HCT116 (cell line): ENCODE measurements at regions not wholly inside any gene's neighbourhood (a gene's known extent, or its start where the extent isn't known, plus 50 kb on each side); places are given as distances from the start of the nearest gene placed in this dataset.

Experiments
- ATAC-seq: fragments of 200-7000 bp; cut with Tn5 transposase; 2 replicates; pipeline ENCODE4 v1.9.1; 2020; ENCODE audit warnings: mild to moderate bottlenecking, moderate library complexity
- BruUV-seq: library from RNA; stranded (reverse); fragments of 400-500 nt; replicated peaks from 2 replicates; lab custom pipeline; 2021; lab: Mats Ljungman, UMichigan
- CTCF ChIA-PET: fragments of 300-600 bp; sonication (Branson Sonifier 250); formaldehyde crosslinking; loops from one replicate; lab custom pipeline; 2021; ENCODE audit warnings: antibody characterized with exemption; lab: Charles Lee
- POLR2A ChIA-PET: fragments of 300-600, 350-600 bp; sonication (Branson Sonifier 250); formaldehyde crosslinking; loops from one replicate; lab custom pipeline; 2021; ENCODE audit warnings: antibody characterized with exemption; lab: Charles Lee
- RAD21 ChIA-PET, 2 experiments: fragments of 300-600 bp; sonication (Branson Sonifier 250); formaldehyde crosslinking; loops; one replicate each; lab custom pipeline; 2023; ENCODE audit warnings: low total read pairs in 2 of 2; ENCODE audit not compliant: uncharacterized antibody in 2 of 2, unreplicated experiment in 2 of 2, low non-redundant PET in 1 of 2; lab: Charles Lee
- DNase-seq: peaks from one replicate; pipeline ENCODE4 v3.0.0-alpha.2; 2010; ENCODE audit warnings: low read depth, low spot score
- H2AFZ ChIP-seq: fragments of 200-600 bp; shearing (Covaris generic), sonication (generic); 2 replicates; pipeline ENCODE4 v1.6.1; 2017; ENCODE audit warnings: low read depth, mixed run types, mixed read lengths, antibody characterized with exemption, low read length; ENCODE audit not compliant: poor library complexity, severe bottlenecking
- H3K27ac ChIP-seq: 2 replicates; pipeline ENCODE4 v1.5.1; 2012; ENCODE audit warnings: low read depth, low read length
- H3K27me3 ChIP-seq: fragments of 200-600 bp; sonication (generic); 2 replicates; pipeline ENCODE4 v1.6.1; 2016; ENCODE audit warnings: mixed run types, low read length, mixed read lengths; ENCODE audit not compliant: insufficient read depth
- H3K36me3 ChIP-seq, 2 experiments: fragments of 200-500 bp in 1 of 2; fragments of 200-600 bp in 1 of 2; sonication (Bioruptor generic) in 1 of 2; sonication (generic) in 1 of 2; 2 replicates each; pipeline versions ENCODE4 v1.5.1 to v1.6.1; 2014 to 2016; ENCODE audit warnings: low read length in 2 of 2, inconsistent platforms in 1 of 2, mixed read lengths in 1 of 2, mixed run types in 1 of 2; ENCODE audit not compliant: insufficient read depth in 2 of 2, control insufficient read depth in 1 of 2
- H3K4me1 ChIP-seq, 2 experiments: fragments of 200-600 bp in 1 of 2; sonication (generic) in 1 of 2; 2 replicates each; pipeline versions ENCODE4 v1.5.1 to v1.6.1; 2012 to 2017; ENCODE audit warnings: low read length in 2 of 2, inconsistent platforms in 1 of 2, mild to moderate bottlenecking in 1 of 2, mixed read lengths in 1 of 2, mixed run types in 1 of 2, moderate library complexity in 1 of 2; ENCODE audit not compliant: insufficient read depth in 2 of 2, control insufficient read depth in 1 of 2
- H3K4me2 ChIP-seq: fragments of 200-600 bp; sonication (generic); 2 replicates; pipeline ENCODE4 v1.6.1; 2017; ENCODE audit warnings: mixed run types, low read length, mixed read lengths
- H3K4me3 ChIP-seq, 2 experiments: fragments of 200-600 bp in 1 of 2; sonication (generic) in 1 of 2; replicated peaks in 1 of 2; 2 replicates each; pipeline ENCODE4 v1.5.1; 2011 to 2016; ENCODE audit warnings: low read length in 2 of 2, control low read depth in 1 of 2, low read depth in 1 of 2, mild to moderate bottlenecking in 1 of 2, mixed read lengths in 1 of 2, mixed run types in 1 of 2
- H3K79me2 ChIP-seq: fragments of 200-600 bp; sonication (generic); 2 replicates; pipeline ENCODE4 v1.6.1; 2017; ENCODE audit warnings: mild to moderate bottlenecking, mixed run types, low read length, moderate library complexity, mixed read lengths; ENCODE audit not compliant: insufficient read depth
- H3K9ac ChIP-seq: fragments of 200-600 bp; sonication (generic); 2 replicates; pipeline ENCODE4 v1.6.1; 2016; ENCODE audit warnings: low read length, mixed read lengths
- H3K9me2 ChIP-seq: fragments of 200-600 bp; sonication (generic), shearing (Covaris generic); 2 replicates; pipeline ENCODE4 v1.6.1; 2017; ENCODE audit warnings: mixed run types, mild to moderate bottlenecking, moderate library complexity; ENCODE audit not compliant: insufficient read depth
- H3K9me3 ChIP-seq, 2 experiments: fragments of 200-500 bp in 1 of 2; fragments of 200-600 bp in 1 of 2; sonication (Bioruptor generic) in 1 of 2; sonication (generic) in 1 of 2; 2 replicates each; pipeline ENCODE4 v1.6.1; 2014 to 2017; ENCODE audit warnings: low read length in 2 of 2, mixed read lengths in 2 of 2, inconsistent platforms in 1 of 2, low read depth in 1 of 2, mild to moderate bottlenecking in 1 of 2, mixed run types in 1 of 2, moderate library complexity in 1 of 2; ENCODE audit not compliant: control insufficient read depth in 1 of 2, insufficient read depth in 1 of 2
- H4K20me1 ChIP-seq: fragments of 200-600 bp; sonication (generic), shearing (Covaris generic); 2 replicates; pipeline ENCODE4 v1.6.1; 2017; ENCODE audit warnings: mixed run types, mild to moderate bottlenecking, moderate library complexity; ENCODE audit not compliant: insufficient read depth
- CEBPB ChIP-seq: IDR thresholded peaks from 2 replicates; pipeline ENCODE4 v1.6.1; 2012; ENCODE audit warnings: low read depth
- EGR1 ChIP-seq: IDR thresholded peaks from 2 replicates; pipeline ENCODE4 v1.6.1; 2012; ENCODE audit warnings: low read depth
- EZH2 ChIP-seq: fragments of 200-600 bp; sonication (generic); IDR thresholded peaks from 2 replicates; pipeline ENCODE4 v1.6.1; 2017; ENCODE audit warnings: antibody characterized with exemption, mixed run types
- EZH2phosphoT487 ChIP-seq: fragments of 200-600 bp; IDR thresholded peaks from 2 replicates; pipeline ENCODE4 v1.6.1; 2018; ENCODE audit warnings: antibody characterized with exemption, borderline replicate concordance
- FOSL1 ChIP-seq: IDR thresholded peaks from 2 replicates; pipeline ENCODE4 v1.6.1; 2012; ENCODE audit warnings: low read depth
- POLR2A ChIP-seq: IDR thresholded peaks from 2 replicates; pipeline ENCODE4 v1.7.0; 2011; ENCODE audit warnings: borderline replicate concordance; ENCODE audit not compliant: insufficient read depth, insufficient read length; ENCODE audit errors: extremely low read depth
- POLR2AphosphoS5 ChIP-seq: IDR thresholded peaks from 2 replicates; pipeline ENCODE4 v1.6.1; 2011; ENCODE audit warnings: mild to moderate bottlenecking, low read depth, low read length, moderate library complexity
- RAD21 ChIP-seq: IDR thresholded peaks from 2 replicates; pipeline ENCODE4 v1.6.1; 2012; ENCODE audit warnings: low read depth, mild to moderate bottlenecking
- SIN3A ChIP-seq: IDR thresholded peaks from 2 replicates; pipeline ENCODE4 v1.6.1; 2012; ENCODE audit warnings: low read depth
- SRF ChIP-seq: IDR thresholded peaks from 2 replicates; pipeline ENCODE4 v1.6.1; 2012; ENCODE audit warnings: low read depth
- YY1 ChIP-seq: IDR thresholded peaks from 2 replicates; pipeline ENCODE4 v1.6.1; 2011; ENCODE audit warnings: low read length, low read depth, moderate library complexity, mild to moderate bottlenecking; ENCODE audit not compliant: insufficient replicate concordance; ENCODE audit errors: extremely low read depth
- ZFX ChIP-seq: fragments of 450-650 bp; IDR thresholded peaks from 2 replicates; pipeline ENCODE4 v1.6.1; 2017
- ZNF274 ChIP-seq: fragments of 200-500 bp; sonication (Bioruptor generic); IDR thresholded peaks from 2 replicates; pipeline ENCODE4 v1.6.1; 2014; ENCODE audit warnings: mild to moderate bottlenecking, low read depth, low read length, inconsistent platforms
- intact Hi-C: fragments of 100-400 bp; cut with micrococcal nuclease; formaldehyde crosslinking; loops from 2 replicates; pipeline ENCODE4 v1.10.0; 2022
- TF ChIP-seq, protein P1 (sequence below): IDR thresholded peaks from 2 replicates; pipeline ENCODE4 v1.6.1; 2011; ENCODE audit warnings: mild to moderate bottlenecking, low read length, moderate library complexity; ENCODE audit not compliant: insufficient replicate concordance; ENCODE audit errors: extremely low read depth
- TF ChIP-seq, protein P2 (sequence below): IDR thresholded peaks from 2 replicates; pipeline ENCODE4 v1.6.1; 2012
- TF ChIP-seq, protein P3 (sequence below): IDR thresholded peaks from 2 replicates; pipeline ENCODE4 v1.6.1; 2012
- TF ChIP-seq, protein P4 (sequence below): IDR thresholded peaks from 2 replicates; pipeline ENCODE4 v1.6.1; 2012; ENCODE audit warnings: low read depth

DNA sequence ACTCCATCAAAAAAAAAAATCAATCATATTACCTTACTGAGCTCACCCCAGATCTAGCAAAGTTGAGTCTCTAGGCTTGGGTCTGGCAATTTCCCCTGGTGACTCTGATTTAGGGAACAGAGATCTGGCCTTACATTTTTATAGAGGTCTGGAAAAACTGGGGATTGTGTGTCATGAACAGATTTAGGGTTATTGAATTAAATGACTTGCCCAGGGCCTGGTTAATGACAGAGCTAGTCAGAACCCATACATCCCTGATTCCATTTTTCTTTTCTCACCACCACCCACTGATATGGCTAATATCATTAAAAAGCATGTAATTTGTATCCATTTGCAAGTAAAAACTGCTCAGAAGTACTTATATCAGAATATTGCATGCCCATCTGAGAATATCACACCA, 163.4 kb upstream of the OGFRL1 start:
- H3K36me3 ChIP-seq, result no peaks in the 10 kb centered on the region
- H2AFZ ChIP-seq, result no peak overlapping the region
- H3K9me2 ChIP-seq, result no peaks in the 10 kb centered on the region
- no peaks in the 10 kb centered on the region for H3K27me3 ChIP-seq
- no peak overlapping the region for H3K9ac ChIP-seq
- H3K27ac ChIP-seq, result no peak overlapping the region
- H3K4me2 ChIP-seq, result no peak overlapping the region
- no peaks in the 10 kb centered on the region for H3K9me3 ChIP-seq
- CTCF ChIA-PET, result no interaction called here
- H3K4me3 ChIP-seq, result no peak overlapping the region
- no peak for DNase-seq
- POLR2A ChIA-PET, result no interaction called here
- ATAC-seq, result no peak
- no peaks in the 10 kb centered on the region for H3K79me2 ChIP-seq
- no TSS peak for BruUV-seq
- TF ChIP-seq, protein P1, sequence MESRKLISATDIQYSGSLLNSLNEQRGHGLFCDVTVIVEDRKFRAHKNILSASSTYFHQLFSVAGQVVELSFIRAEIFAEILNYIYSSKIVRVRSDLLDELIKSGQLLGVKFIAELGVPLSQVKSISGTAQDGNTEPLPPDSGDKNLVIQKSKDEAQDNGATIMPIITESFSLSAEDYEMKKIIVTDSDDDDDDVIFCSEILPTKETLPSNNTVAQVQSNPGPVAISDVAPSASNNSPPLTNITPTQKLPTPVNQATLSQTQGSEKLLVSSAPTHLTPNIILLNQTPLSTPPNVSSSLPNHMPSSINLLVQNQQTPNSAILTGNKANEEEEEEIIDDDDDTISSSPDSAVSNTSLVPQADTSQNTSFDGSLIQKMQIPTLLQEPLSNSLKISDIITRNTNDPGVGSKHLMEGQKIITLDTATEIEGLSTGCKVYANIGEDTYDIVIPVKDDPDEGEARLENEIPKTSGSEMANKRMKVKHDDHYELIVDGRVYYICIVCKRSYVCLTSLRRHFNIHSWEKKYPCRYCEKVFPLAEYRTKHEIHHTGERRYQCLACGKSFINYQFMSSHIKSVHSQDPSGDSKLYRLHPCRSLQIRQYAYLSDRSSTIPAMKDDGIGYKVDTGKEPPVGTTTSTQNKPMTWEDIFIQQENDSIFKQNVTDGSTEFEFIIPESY, result no peak
- TF ChIP-seq RAD21 (no peak), CEBPB (no peak), FOSL1 (no peak), ZFX (no peak), POLR2AphosphoS5 (no peak)
- TF ChIP-seq, protein P2, sequence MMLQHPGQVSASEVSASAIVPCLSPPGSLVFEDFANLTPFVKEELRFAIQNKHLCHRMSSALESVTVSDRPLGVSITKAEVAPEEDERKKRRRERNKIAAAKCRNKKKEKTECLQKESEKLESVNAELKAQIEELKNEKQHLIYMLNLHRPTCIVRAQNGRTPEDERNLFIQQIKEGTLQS, result no peak
- TF ChIP-seq, protein P3, sequence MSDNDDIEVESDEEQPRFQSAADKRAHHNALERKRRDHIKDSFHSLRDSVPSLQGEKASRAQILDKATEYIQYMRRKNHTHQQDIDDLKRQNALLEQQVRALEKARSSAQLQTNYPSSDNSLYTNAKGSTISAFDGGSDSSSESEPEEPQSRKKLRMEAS, result no peak
- H3K4me1 ChIP-seq, result no peaks in the 10 kb centered on the region
- intact Hi-C loops, result no loop called here
- H4K20me1 ChIP-seq, result no peaks in the 10 kb centered on the region
- RAD21 ChIA-PET, result no interaction called here

DNA sequence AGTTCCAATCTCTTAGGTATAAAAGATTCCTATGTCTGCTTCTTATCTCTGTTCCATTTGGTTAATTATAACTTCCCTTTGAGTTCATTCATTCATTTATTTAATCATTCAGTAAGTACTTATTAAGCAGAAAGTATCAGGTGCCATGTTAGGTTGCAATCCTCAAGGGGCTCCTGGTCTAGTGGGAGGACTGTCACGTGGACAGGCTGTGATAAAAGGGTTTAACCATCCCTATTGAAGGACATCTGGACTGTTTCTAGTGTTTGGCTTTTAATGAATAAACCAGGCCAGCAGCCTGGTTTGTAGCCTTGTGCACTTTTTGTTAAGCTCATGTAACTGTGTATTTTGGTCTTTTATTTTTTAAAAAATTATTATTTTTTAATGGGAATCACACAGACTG, 162.1 kb upstream of the OGFRL1 start:
- Histone ChIP-seq H3K9ac (no peak overlapping the region), H3K4me1 (no peaks in the 10 kb centered on the region), H4K20me1 (no peaks in the 10 kb centered on the region), H3K4me3 (no peak overlapping the region), H3K9me3 (no peaks in the 10 kb centered on the region), H3K79me2 (no peaks in the 10 kb centered on the region), H3K36me3 (no peaks in the 10 kb centered on the region), H3K4me2 (no peak overlapping the region), H2AFZ (no peak overlapping the region), H3K9me2 (no peaks in the 10 kb centered on the region), H3K27me3 (no peaks in the 10 kb centered on the region), H3K27ac (no peak overlapping the region)
- ChIA-PET CTCF (no interaction called here), RAD21 (no interaction called here), POLR2A (no interaction called here)
- no peak for ATAC-seq
- BruUV-seq, result no TSS peak
- DNase-seq, result no peak
- intact Hi-C loops, result no loop called here
- TF ChIP-seq EZH2 (no peak), EGR1 (no peak), SIN3A (no peak), POLR2A (no peak), ZNF274 (no peak), POLR2AphosphoS5 (no peak), SRF (no peak), EZH2phosphoT487 (no peak), YY1 (no peak)
- TF ChIP-seq, protein P2, result no peak
- TF ChIP-seq, protein P4, sequence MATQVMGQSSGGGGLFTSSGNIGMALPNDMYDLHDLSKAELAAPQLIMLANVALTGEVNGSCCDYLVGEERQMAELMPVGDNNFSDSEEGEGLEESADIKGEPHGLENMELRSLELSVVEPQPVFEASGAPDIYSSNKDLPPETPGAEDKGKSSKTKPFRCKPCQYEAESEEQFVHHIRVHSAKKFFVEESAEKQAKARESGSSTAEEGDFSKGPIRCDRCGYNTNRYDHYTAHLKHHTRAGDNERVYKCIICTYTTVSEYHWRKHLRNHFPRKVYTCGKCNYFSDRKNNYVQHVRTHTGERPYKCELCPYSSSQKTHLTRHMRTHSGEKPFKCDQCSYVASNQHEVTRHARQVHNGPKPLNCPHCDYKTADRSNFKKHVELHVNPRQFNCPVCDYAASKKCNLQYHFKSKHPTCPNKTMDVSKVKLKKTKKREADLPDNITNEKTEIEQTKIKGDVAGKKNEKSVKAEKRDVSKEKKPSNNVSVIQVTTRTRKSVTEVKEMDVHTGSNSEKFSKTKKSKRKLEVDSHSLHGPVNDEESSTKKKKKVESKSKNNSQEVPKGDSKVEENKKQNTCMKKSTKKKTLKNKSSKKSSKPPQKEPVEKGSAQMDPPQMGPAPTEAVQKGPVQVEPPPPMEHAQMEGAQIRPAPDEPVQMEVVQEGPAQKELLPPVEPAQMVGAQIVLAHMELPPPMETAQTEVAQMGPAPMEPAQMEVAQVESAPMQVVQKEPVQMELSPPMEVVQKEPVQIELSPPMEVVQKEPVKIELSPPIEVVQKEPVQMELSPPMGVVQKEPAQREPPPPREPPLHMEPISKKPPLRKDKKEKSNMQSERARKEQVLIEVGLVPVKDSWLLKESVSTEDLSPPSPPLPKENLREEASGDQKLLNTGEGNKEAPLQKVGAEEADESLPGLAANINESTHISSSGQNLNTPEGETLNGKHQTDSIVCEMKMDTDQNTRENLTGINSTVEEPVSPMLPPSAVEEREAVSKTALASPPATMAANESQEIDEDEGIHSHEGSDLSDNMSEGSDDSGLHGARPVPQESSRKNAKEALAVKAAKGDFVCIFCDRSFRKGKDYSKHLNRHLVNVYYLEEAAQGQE, result no peak
